Posterior cingulate gyrus (tissue), 11 donors: ENCODE measurements at regions not wholly inside any gene's neighbourhood (a gene's known extent, or its start where the extent isn't known, plus 50 kb on each side); places are given as distances from the start of the nearest gene placed in this dataset.
A peak's percentile ranks its signal among the peaks of the same experiment; 100 is the strongest.

Source experiments
- DNase-seq, 10 donors: peaks; one replicate each; pipeline versions ENCODE4 v3.0.0 to v3.0.0-alpha.2; 2020 to 2021; ENCODE audit warnings: mixed read lengths in 3 of 10
- intact Hi-C: fragments of 100-400 bp; cut with DNase I; formaldehyde crosslinking; loops from one replicate; pipeline ENCODE4 v1.15.1; 2023

- intact Hi-C loops, result no loop called here
- DNase-seq, result no peak
These were observed 154.1 kb upstream of the RPL38 start for GRCh38 chr17:74049167-74049966.

GRCh38 chr17:74049967-74050458, 153.5 kb upstream of the RPL38 start:
- DNase-seq, result no peak
- intact Hi-C loops, result no loop called here

GRCh38 chr17:74051348-74051747, 152.1 kb upstream of the RPL38 start:
- DNase-seq, result peak in 1 of 10 donors; percentile 30
- intact Hi-C loops, result no loop called here

GRCh38 chr17:74052993-74053711, 150.3 kb upstream of the RPL38 start:
- intact Hi-C loops, result no loop called here

GRCh38 chr17:74053712-74054078, 149.8 kb upstream of the RPL38 start:
- intact Hi-C loops, result no loop called here
- no peak for DNase-seq

More at GRCh38 chr17:74052993-74053711, 150.3 kb upstream of the RPL38 start:
- peak in 1 of 10 donors; percentile 72 for DNase-seq

GRCh38 chr17:74054249-74054648, 149.2 kb upstream of the RPL38 start:
- DNase-seq, result peak in 1 of 10 donors; percentile 14
- intact Hi-C loops, result no loop called here

GRCh38 chr17:74055508-74056160, 147.8 kb upstream of the RPL38 start:
- peak in 1 of 10 donors; percentile 61 for DNase-seq
- intact Hi-C loops, result no loop called here

- DNase-seq, result peak in 7 of 10 donors; percentile 14 to 89 (median 36)
- intact Hi-C loops, result no loop called here
These were observed 143.8 kb upstream of the RPL38 start for GRCh38 chr17:74059479-74060240.

GRCh38 chr17:74061758-74062157, 141.7 kb upstream of the RPL38 start:
- DNase-seq, result no peak
- intact Hi-C loops, result no loop called here

GRCh38 chr17:74062234-74062633, 141.2 kb upstream of the RPL38 start:
- no peak for DNase-seq
- intact Hi-C loops, result no loop called here

GRCh38 chr17:74063439-74063838, 140.0 kb upstream of the RPL38 start:
- DNase-seq, result peak in 1 of 10 donors; percentile 69
- intact Hi-C loops, result no loop called here

GRCh38 chr17:74070374-74070773, 133.1 kb upstream of the RPL38 start:
- no peak for DNase-seq
- intact Hi-C loops, result no loop called here

- intact Hi-C loops, result no loop called here
- peak in 1 of 10 donors; percentile 58 for DNase-seq
These were observed 132.3 kb upstream of the RPL38 start for GRCh38 chr17:74070998-74071679.

- intact Hi-C loops, result no loop called here
- DNase-seq, result no peak
These were observed 131.1 kb upstream of the RPL38 start for GRCh38 chr17:74072340-74072739.

GRCh38 chr17:74076446-74076845, 127.0 kb upstream of the RPL38 start:
- intact Hi-C loops, result no loop called here
- no peak for DNase-seq

- no peak for DNase-seq
- intact Hi-C loops, result no loop called here
These were observed 126.2 kb upstream of the RPL38 start for GRCh38 chr17:74077231-74077630.

GRCh38 chr17:74078363-74078941, 125.0 kb upstream of the RPL38 start:
- intact Hi-C loops, result no loop called here
- DNase-seq, result peak in 1 of 10 donors; percentile 55

GRCh38 chr17:74079537-74080300, 123.8 kb upstream of the RPL38 start:
- DNase-seq, result peak in 1 of 10 donors; percentile 71
- intact Hi-C loops, result no loop called here
